ENCODE measurements at regions not wholly inside any gene's neighbourhood (a gene's known extent, or its start where the extent isn't known, plus 50 kb on each side); places are given as distances from the start of the nearest gene placed in this dataset.

DNA sequence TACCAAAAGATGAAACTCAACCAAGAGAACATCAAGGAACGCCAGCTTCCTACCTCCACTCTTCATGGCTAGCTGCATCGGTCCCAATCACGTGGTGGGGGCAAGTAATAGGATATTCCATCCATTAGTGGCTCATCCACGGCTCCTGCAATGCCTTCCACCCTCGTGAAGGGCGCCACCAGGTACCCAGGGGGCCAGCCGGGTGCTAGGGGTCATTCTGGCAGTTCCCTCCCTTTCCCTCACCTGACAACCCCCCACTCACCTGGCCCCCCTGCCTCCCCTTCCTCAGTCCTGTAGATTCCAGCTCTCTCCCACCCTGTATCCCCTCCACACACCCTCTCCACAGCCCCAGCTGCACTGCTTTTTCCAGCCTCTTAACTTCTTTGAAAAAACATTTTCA lies 161.9 kb downstream of the URI1 start:
- no peak overlapping the region for H3K4me3 Mint-ChIP-seq
- Histone ChIP-seq H3K79me2 (ENCODE audit: control insufficient read depth, insufficient read depth, low read length) (no peaks in the 10 kb centered on the region), H3K27me3 (replicated peaks in 1 of 4; ENCODE audit: control extremely low read depth in 1 of 4, control insufficient read depth in 3 of 4, insufficient read depth in 4 of 4, low read length in 3 of 4) (no peaks in the 10 kb centered on the region), H4K20me1 (ENCODE audit: control insufficient read depth, insufficient read depth, low read length, poor library complexity, severe bottlenecking) (no peaks in the 10 kb centered on the region), H3K4me1 (ENCODE audit: control insufficient read depth in 2 of 2, insufficient read depth in 2 of 2, low read length in 2 of 2) (no peaks in the 10 kb centered on the region), H3K27ac (ENCODE audit: low read length in 2 of 2) (no peak overlapping the region), H2AFZ (ENCODE audit: insufficient read depth, low read depth, low read length, poor library complexity, severe bottlenecking) (no peak overlapping the region), H3K4me3 (ENCODE audit: control extremely low read depth in 1 of 5, extremely low read depth in 1 of 5, insufficient read depth in 1 of 5, low read depth in 2 of 5, low read length in 4 of 5) (no peak overlapping the region), H3K9ac (ENCODE audit: low read length) (no peak overlapping the region), H3K9me3 (ENCODE audit: control extremely low read depth in 1 of 3, control insufficient read depth in 2 of 3, insufficient read depth in 1 of 3, low read length in 2 of 3) (no peaks in the 10 kb centered on the region), H3K36me3 (replicated peaks in 1 of 2; ENCODE audit: control extremely low read depth in 1 of 2, control insufficient read depth in 1 of 2, extremely low read depth in 1 of 2, insufficient read depth in 2 of 2, low read length in 1 of 2) (no peaks in the 10 kb centered on the region), H3K4me2 (replicated peaks; ENCODE audit: low read depth, low read length, poor library complexity, severe bottlenecking) (no peak overlapping the region)
- no peaks in the 10 kb centered on the region for H3K9me3 Mint-ChIP-seq (ENCODE audit: insufficient read depth)
- 81% methylated on average over 6 of the region's 7 CpGs for WGBS (ENCODE audit: insufficient coverage)
- no peak overlapping the region for H3K27ac Mint-ChIP-seq
- TF ChIP-seq, protein P1, sequence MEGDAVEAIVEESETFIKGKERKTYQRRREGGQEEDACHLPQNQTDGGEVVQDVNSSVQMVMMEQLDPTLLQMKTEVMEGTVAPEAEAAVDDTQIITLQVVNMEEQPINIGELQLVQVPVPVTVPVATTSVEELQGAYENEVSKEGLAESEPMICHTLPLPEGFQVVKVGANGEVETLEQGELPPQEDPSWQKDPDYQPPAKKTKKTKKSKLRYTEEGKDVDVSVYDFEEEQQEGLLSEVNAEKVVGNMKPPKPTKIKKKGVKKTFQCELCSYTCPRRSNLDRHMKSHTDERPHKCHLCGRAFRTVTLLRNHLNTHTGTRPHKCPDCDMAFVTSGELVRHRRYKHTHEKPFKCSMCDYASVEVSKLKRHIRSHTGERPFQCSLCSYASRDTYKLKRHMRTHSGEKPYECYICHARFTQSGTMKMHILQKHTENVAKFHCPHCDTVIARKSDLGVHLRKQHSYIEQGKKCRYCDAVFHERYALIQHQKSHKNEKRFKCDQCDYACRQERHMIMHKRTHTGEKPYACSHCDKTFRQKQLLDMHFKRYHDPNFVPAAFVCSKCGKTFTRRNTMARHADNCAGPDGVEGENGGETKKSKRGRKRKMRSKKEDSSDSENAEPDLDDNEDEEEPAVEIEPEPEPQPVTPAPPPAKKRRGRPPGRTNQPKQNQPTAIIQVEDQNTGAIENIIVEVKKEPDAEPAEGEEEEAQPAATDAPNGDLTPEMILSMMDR (IDR thresholded peaks at IDR 0.05), result no peak
- no peak for TF ChIP-seq EZH2 (IDR thresholded peaks at IDR 0.05; ENCODE audit: borderline replicate concordance, insufficient read depth, low read depth, low read length, poor library complexity, severe bottlenecking)
- POLR2A ChIA-PET, result no interaction called here
- intact Hi-C loops (cut with micrococcal nuclease), result no loop called here
- no peak for ATAC-seq (ENCODE audit: low read depth)
- DNase-seq, result no peak
- no peaks in the 10 kb centered on the region for H3K4me1 Mint-ChIP-seq
- CTCF ChIA-PET, result no interaction called here
- H3K27me3 Mint-ChIP-seq, result peaks cover 2% of the 10 kb centered on the region

- H3K4me2 ChIP-seq (replicated peaks; ENCODE audit: low read depth, low read length, poor library complexity, severe bottlenecking), result no peak overlapping the region
- no peak overlapping the region for H2AFZ ChIP-seq (ENCODE audit: insufficient read depth, low read depth, low read length, poor library complexity, severe bottlenecking)
- WGBS (ENCODE audit: insufficient coverage), result 83% methylated on average over 8 of the region's 8 CpGs
- no peak overlapping the region for H3K27ac ChIP-seq (ENCODE audit: low read length in 2 of 2)
- H3K9me3 Mint-ChIP-seq (ENCODE audit: insufficient read depth), result no peaks in the 10 kb centered on the region
- DNase-seq, result no peak
- no peaks in the 10 kb centered on the region for H3K4me1 ChIP-seq (ENCODE audit: control insufficient read depth in 2 of 2, insufficient read depth in 2 of 2, low read length in 2 of 2)
- H3K4me1 Mint-ChIP-seq, result no peaks in the 10 kb centered on the region
- no peak overlapping the region for H3K4me3 Mint-ChIP-seq
- CTCF ChIA-PET, result no interaction called here
- no peaks in the 10 kb centered on the region for H4K20me1 ChIP-seq (ENCODE audit: control insufficient read depth, insufficient read depth, low read length, poor library complexity, severe bottlenecking)
- peaks cover 2% of the 10 kb centered on the region for H3K27me3 Mint-ChIP-seq
- POLR2A ChIA-PET, result no interaction called here
- ATAC-seq (ENCODE audit: low read depth), result no peak
- H3K9me3 ChIP-seq (ENCODE audit: control extremely low read depth in 1 of 3, control insufficient read depth in 2 of 3, insufficient read depth in 1 of 3, low read length in 2 of 3), result peaks cover 0 to 3% (median 0%) of the 10 kb centered on the region in 3 donors
- H3K36me3 ChIP-seq (replicated peaks in 1 of 2; ENCODE audit: control extremely low read depth in 1 of 2, control insufficient read depth in 1 of 2, extremely low read depth in 1 of 2, insufficient read depth in 2 of 2, low read length in 1 of 2), result no peaks in the 10 kb centered on the region
- H3K4me3 ChIP-seq (ENCODE audit: control extremely low read depth in 1 of 5, extremely low read depth in 1 of 5, insufficient read depth in 1 of 5, low read depth in 2 of 5, low read length in 4 of 5), result no peak overlapping the region
- H3K27ac Mint-ChIP-seq, result no peak overlapping the region
- H3K79me2 ChIP-seq (ENCODE audit: control insufficient read depth, insufficient read depth, low read length), result no peaks in the 10 kb centered on the region
- H3K27me3 ChIP-seq (replicated peaks in 1 of 4; ENCODE audit: control extremely low read depth in 1 of 4, control insufficient read depth in 3 of 4, insufficient read depth in 4 of 4, low read length in 3 of 4), result no peaks in the 10 kb centered on the region
- no peak overlapping the region for H3K9ac ChIP-seq (ENCODE audit: low read length)
- TF ChIP-seq EZH2 (IDR thresholded peaks at IDR 0.05; ENCODE audit: borderline replicate concordance, insufficient read depth, low read depth, low read length, poor library complexity, severe bottlenecking), result no peak
- TF ChIP-seq, protein P1 (IDR thresholded peaks at IDR 0.05), result no peak
- intact Hi-C loops (cut with micrococcal nuclease), result no loop called here
Observed at GRCh38 chr19:30105316-30105715, 163.3 kb downstream of the URI1 start.
